Upper lobe of right lung (tissue), 1 donor: ENCODE measurements at regions not wholly inside any gene's neighbourhood (a gene's known extent, or its start where the extent isn't known, plus 50 kb on each side); places are given as distances from the start of the nearest gene placed in this dataset.

Source experiments
- ATAC-seq: fragments of 200-7000 bp; cut with Tn5 transposase; one replicate; pipeline ENCODE4 v1.9.1; 2020; ENCODE audit warnings: mild to moderate bottlenecking, moderate library complexity
- DNase-seq: peaks from one replicate; pipeline ENCODE4 v3.0.0-alpha.2; 2020
- H3K27ac ChIP-seq: fragments of 200-600 bp; one replicate; pipeline ENCODE4 v1.8.0; 2022
- H3K27me3 ChIP-seq: fragments of 200-600 bp; one replicate; pipeline ENCODE4 v1.8.0; 2022; ENCODE audit warnings: mild to moderate bottlenecking
- H3K36me3 ChIP-seq: fragments of 200-600 bp; one replicate; pipeline ENCODE4 v1.8.0; 2022
- H3K4me1 ChIP-seq: fragments of 200-600 bp; one replicate; pipeline ENCODE4 v1.8.0; 2022
- H3K4me3 ChIP-seq: fragments of 200-600 bp; one replicate; pipeline ENCODE4 v1.8.0; 2022; ENCODE audit warnings: mild to moderate bottlenecking
- H3K9me3 ChIP-seq: fragments of 200-600 bp; one replicate; pipeline ENCODE4 v1.8.0; 2022
- intact Hi-C: fragments of 100-400 bp; cut with DNase I; formaldehyde crosslinking; loops from one replicate; pipeline ENCODE4 v1.11.0; 2022
- TF ChIP-seq, protein P1 (sequence below): fragments of 200-600 bp; IDR thresholded peaks from one replicate; pipeline ENCODE4 v1.8.0; 2022; ENCODE audit warnings: antibody characterized with exemption
- donor health status: DM: no; HTN: yes; CAD: no; lungs with severe emphysema.

DNA sequence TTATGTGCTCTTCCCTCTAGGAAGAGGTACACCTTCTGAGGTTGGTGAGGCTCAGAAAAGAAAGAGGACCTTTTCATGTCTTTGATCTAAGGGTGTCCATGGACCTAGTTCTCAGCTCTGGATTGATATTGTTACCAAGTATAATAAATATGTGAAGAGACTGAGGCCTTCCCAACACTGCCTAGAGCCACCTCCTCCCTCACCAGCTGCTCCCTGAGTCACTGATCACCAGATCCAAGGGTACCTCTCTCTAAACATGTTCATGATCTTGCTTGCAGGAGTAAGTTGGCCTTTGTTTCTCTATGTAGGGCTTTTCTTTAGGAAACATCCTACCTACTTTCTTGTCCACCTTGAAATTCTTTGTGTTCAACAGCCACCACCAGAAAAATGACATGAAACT lies 218.8 kb upstream of the ADRA1B start:
- no peaks in the 10 kb centered on the region for H3K36me3 ChIP-seq
- DNase-seq = no peak
- H3K9me3 ChIP-seq = no peaks in the 10 kb centered on the region
- no peak overlapping the region for H3K4me3 ChIP-seq
- TF ChIP-seq, protein P1, sequence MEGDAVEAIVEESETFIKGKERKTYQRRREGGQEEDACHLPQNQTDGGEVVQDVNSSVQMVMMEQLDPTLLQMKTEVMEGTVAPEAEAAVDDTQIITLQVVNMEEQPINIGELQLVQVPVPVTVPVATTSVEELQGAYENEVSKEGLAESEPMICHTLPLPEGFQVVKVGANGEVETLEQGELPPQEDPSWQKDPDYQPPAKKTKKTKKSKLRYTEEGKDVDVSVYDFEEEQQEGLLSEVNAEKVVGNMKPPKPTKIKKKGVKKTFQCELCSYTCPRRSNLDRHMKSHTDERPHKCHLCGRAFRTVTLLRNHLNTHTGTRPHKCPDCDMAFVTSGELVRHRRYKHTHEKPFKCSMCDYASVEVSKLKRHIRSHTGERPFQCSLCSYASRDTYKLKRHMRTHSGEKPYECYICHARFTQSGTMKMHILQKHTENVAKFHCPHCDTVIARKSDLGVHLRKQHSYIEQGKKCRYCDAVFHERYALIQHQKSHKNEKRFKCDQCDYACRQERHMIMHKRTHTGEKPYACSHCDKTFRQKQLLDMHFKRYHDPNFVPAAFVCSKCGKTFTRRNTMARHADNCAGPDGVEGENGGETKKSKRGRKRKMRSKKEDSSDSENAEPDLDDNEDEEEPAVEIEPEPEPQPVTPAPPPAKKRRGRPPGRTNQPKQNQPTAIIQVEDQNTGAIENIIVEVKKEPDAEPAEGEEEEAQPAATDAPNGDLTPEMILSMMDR = no peak
- no peak overlapping the region for H3K27ac ChIP-seq
- no peaks in the 10 kb centered on the region for H3K27me3 ChIP-seq
- ATAC-seq = no peak
- no peaks in the 10 kb centered on the region for H3K4me1 ChIP-seq
- intact Hi-C loops = no loop called here

DNA sequence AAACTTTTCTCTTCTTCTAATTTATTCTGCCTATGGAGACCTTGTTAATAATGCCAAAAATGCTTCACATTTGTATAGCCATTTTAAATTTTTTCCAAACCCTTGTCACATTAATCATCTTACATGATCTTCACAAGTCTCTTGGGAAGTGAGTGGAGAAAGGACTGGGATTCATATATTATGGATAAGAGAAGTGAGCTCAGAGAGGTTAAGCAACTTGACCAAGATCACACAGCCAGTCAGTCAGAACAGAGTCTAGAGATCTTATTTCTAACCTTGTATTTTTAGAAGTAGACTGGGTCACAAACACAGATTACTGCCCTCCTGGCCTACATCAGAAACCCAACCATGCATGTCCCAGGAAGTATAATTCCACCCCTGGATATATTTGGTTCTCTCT lies 218.0 kb upstream of the ADRA1B start:
- no peaks in the 10 kb centered on the region for H3K36me3 ChIP-seq
- intact Hi-C loops = no loop called here
- no peaks in the 10 kb centered on the region for H3K27me3 ChIP-seq
- H3K9me3 ChIP-seq = no peaks in the 10 kb centered on the region
- H3K27ac ChIP-seq = no peak overlapping the region
- TF ChIP-seq, protein P1 = no peak
- no peaks in the 10 kb centered on the region for H3K4me1 ChIP-seq
- no peak for ATAC-seq
- DNase-seq = no peak
- H3K4me3 ChIP-seq = no peak overlapping the region

DNA sequence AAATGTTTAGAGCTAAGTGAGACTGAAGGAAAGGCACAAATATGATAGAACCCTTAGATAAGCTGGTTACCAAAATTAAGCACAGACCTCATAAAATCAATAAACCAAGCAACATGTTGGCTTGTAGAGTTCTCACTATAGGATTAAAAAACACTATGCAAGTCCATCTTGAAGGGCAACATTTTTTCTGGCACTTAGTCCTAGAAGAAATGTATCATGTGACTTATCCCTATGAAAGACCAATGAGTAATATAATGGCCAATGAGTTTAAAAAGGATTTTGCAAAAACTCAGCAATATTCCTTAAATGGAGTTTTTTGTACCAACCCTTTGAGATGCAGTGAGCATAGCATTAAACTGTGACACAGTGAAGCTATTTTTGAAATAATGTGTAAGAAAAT lies 216.3 kb upstream of the ADRA1B start:
- no peaks in the 10 kb centered on the region for H3K27me3 ChIP-seq
- H3K4me1 ChIP-seq = no peaks in the 10 kb centered on the region
- H3K27ac ChIP-seq = no peak overlapping the region
- TF ChIP-seq, protein P1 = no peak
- H3K9me3 ChIP-seq = no peaks in the 10 kb centered on the region
- intact Hi-C loops = no loop called here
- no peak overlapping the region for H3K4me3 ChIP-seq
- DNase-seq (no peak), ATAC-seq (no peak)
- H3K36me3 ChIP-seq = no peaks in the 10 kb centered on the region

DNA sequence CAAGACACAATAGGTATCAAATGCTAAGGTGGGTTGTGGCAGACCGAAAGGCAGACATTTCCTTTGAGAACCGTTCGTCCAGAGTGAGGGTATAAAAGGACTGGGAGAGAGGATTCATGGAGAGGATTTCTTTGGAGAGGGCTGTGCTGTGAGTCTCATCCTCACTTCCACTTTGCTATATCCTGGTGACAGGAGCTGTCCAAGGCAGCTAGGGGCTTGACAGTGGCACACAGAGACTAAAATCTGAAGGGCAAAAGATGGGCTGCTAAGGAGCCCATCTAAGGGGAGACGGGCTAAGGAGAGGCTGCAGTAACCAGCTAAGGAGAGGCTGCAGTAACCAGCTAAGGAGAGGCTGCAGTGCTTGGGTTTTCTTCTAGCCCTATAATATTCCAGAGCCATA lies 214.0 kb upstream of the ADRA1B start:
- DNase-seq (no peak), ATAC-seq (no peak)
- TF ChIP-seq, protein P1 = no peak
- Histone ChIP-seq H3K27ac (no peak overlapping the region), H3K9me3 (no peaks in the 10 kb centered on the region), H3K36me3 (no peaks in the 10 kb centered on the region), H3K27me3 (no peaks in the 10 kb centered on the region), H3K4me3 (no peak overlapping the region), H3K4me1 (no peaks in the 10 kb centered on the region)
- intact Hi-C loops = no loop called here

DNA sequence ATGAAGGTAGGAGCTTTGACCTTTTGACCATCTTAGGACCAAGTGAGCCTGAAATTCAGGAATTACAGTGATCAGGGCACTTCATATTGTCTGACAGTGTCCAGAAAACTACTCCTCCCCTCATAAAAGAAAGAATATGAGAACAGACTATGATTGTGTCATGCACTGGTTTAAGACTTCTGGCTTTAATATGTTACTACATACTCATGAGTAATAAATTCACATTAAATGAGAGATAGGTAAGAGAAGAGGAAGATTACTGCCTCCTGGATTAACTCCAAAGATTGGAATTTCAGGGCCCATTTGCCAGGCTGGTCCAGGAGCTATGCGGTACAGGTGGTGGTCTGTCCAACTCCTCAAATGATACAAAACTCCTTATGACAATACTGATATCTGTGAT lies 213.5 kb upstream of the ADRA1B start:
- Histone ChIP-seq H3K36me3 (no peaks in the 10 kb centered on the region), H3K9me3 (no peaks in the 10 kb centered on the region), H3K4me1 (no peaks in the 10 kb centered on the region), H3K27me3 (no peaks in the 10 kb centered on the region), H3K4me3 (no peak overlapping the region), H3K27ac (no peak overlapping the region)
- no peak for ATAC-seq
- intact Hi-C loops = no loop called here
- TF ChIP-seq, protein P1 = no peak
- no peak for DNase-seq

DNA sequence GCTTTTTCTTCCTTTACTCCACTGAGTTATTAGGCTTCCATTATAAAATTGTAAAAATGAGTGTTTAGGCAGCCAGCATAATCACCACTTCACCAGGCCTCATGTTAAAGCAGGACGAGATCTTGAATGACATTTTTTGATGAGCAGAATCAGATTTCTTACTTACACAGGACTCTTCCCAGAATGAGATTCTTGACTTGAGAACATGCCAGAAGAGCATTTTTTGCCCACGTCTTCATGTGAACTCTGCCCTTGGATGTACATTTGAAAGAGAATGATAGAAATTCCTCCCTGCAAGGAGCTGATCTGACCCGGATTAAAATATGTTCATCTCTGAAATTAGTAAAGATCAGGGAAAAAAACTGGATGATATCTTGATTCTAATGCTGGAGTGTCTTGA lies 212.1 kb upstream of the ADRA1B start:
- no peak for DNase-seq
- ATAC-seq = no peak
- H3K4me1 ChIP-seq = no peaks in the 10 kb centered on the region
- no peak overlapping the region for H3K4me3 ChIP-seq
- intact Hi-C loops = no loop called here
- H3K27me3 ChIP-seq = no peaks in the 10 kb centered on the region
- TF ChIP-seq, protein P1 = no peak
- H3K9me3 ChIP-seq = no peaks in the 10 kb centered on the region
- no peak overlapping the region for H3K27ac ChIP-seq
- H3K36me3 ChIP-seq = no peaks in the 10 kb centered on the region
